Hepatocyte (in vitro differentiated cells): ENCODE measurements at regions not wholly inside any gene's neighbourhood (a gene's known extent, or its start where the extent isn't known, plus 50 kb on each side); places are given as distances from the start of the nearest gene placed in this dataset.

ENCODE experiments used
- DNase-seq: peaks from one replicate; pipeline ENCODE4 v3.0.0-alpha.2; 2016; ENCODE audit warnings: low spot score
- H2AFZ ChIP-seq: fragments of 200-600 bp; sonication (generic); 2 replicates; pipeline ENCODE4 v1.6.0; 2016; ENCODE audit warnings: antibody characterized with exemption, mild to moderate bottlenecking
- H3K27ac ChIP-seq: fragments of 200-600 bp; sonication (generic); 2 replicates; pipeline ENCODE4 v1.5.1; 2016; ENCODE audit warnings: mild to moderate bottlenecking
- H3K27me3 ChIP-seq: fragments of 200-600 bp; sonication (generic); 2 replicates; pipeline ENCODE4 v1.6.1; 2016
- H3K36me3 ChIP-seq: fragments of 200-600 bp; sonication (generic); replicated peaks from 2 replicates; pipeline ENCODE4 v1.5.1; 2016; ENCODE audit warnings: low read depth; ENCODE audit not compliant: insufficient read depth
- H3K4me1 ChIP-seq: fragments of 200-600 bp; sonication (generic); 2 replicates; pipeline ENCODE4 v1.5.1; 2016; ENCODE audit warnings: mild to moderate bottlenecking, moderate library complexity; ENCODE audit not compliant: insufficient read depth
- H3K4me2 ChIP-seq: fragments of 200-600 bp; sonication (generic); 2 replicates; pipeline ENCODE4 v1.6.0; 2016
- H3K4me3 ChIP-seq: fragments of 200-600 bp; sonication (generic); 2 replicates; pipeline ENCODE4 v1.5.1; 2016; ENCODE audit warnings: mild to moderate bottlenecking
- H3K79me2 ChIP-seq: fragments of 200-600 bp; sonication (generic); 2 replicates; pipeline ENCODE4 v1.6.0; 2017; ENCODE audit warnings: mild to moderate bottlenecking
- H3K9me2 ChIP-seq: fragments of 200-600 bp; sonication (generic); replicated peaks from 2 replicates; pipeline ENCODE4 v1.6.0; 2017; ENCODE audit warnings: mild to moderate bottlenecking; ENCODE audit not compliant: insufficient read depth
- H3K9me3 ChIP-seq: fragments of 200-600 bp; sonication (generic); 2 replicates; pipeline ENCODE4 v1.5.1; 2016; ENCODE audit warnings: low read depth, mild to moderate bottlenecking
- H4K20me1 ChIP-seq: fragments of 200-600 bp; sonication (generic); 2 replicates; pipeline ENCODE4 v1.6.0; 2016; ENCODE audit warnings: mild to moderate bottlenecking; ENCODE audit not compliant: insufficient read depth, poor library complexity, severe bottlenecking
- EZH2 ChIP-seq: fragments of 200-600 bp; sonication (generic); IDR thresholded peaks from 2 replicates; pipeline ENCODE4 v1.6.1; 2016; ENCODE audit warnings: antibody characterized with exemption, mild to moderate bottlenecking, borderline replicate concordance
- EZH2phosphoT487 ChIP-seq: fragments of 200-600 bp; sonication (generic); IDR thresholded peaks from one replicate; pipeline ENCODE4 v1.6.1; 2018; ENCODE audit warnings: antibody characterized with exemption, mild to moderate bottlenecking, low read depth, moderate library complexity; ENCODE audit not compliant: unreplicated experiment, severe bottlenecking
- WGBS: methylation state at CpG from one replicate; pipeline ENCODE4 v1.1.6; 2016; ENCODE audit warnings: low lambda C conversion rate; ENCODE audit errors: missing lambda C conversion rate; 5-methylcytosine and 5-hydroxymethylcytosine counted together
- TF ChIP-seq, protein P1 (sequence below): fragments of 200-600 bp; sonication (generic); IDR thresholded peaks from 2 replicates; pipeline ENCODE4 v1.5.1; 2016; ENCODE audit warnings: antibody characterized with exemption, mild to moderate bottlenecking; ENCODE audit not compliant: poor library complexity

DNA sequence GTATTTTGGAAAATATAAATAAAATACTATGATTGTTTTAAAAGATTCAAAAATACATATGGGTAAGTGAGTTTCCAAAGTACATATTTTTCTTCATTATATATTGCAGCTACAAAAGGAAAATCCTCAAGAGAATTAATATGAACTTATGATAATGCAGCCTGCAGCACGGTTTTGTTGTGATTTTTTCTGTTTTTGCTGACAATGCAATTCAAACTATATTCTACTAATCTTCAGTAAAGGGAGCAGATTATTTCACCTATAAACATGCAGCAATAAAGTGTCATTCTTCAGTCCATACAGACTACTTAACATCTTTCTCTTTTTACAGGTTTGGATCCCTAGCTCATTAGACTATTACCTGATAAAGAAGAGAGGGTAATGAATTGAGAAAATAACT is 582.1 kb upstream of the MGAT4C start:
- Histone ChIP-seq H3K36me3 (no peaks in the 10 kb centered on the region), H3K9me3 (no peaks in the 10 kb centered on the region), H2AFZ (no peak overlapping the region), H3K27me3 (no peaks in the 10 kb centered on the region), H3K9me2 (no peaks in the 10 kb centered on the region), H3K4me1 (no peaks in the 10 kb centered on the region), H3K79me2 (no peaks in the 10 kb centered on the region), H3K27ac (no peak overlapping the region), H3K4me2 (no peak overlapping the region), H3K4me3 (no peak overlapping the region), H4K20me1 (no peaks in the 10 kb centered on the region)
- DNase-seq, result no peak
- TF ChIP-seq EZH2 (no peak), EZH2phosphoT487 (no peak)
- 67% methylated on average over 1 of the region's 1 CpG for WGBS

DNA sequence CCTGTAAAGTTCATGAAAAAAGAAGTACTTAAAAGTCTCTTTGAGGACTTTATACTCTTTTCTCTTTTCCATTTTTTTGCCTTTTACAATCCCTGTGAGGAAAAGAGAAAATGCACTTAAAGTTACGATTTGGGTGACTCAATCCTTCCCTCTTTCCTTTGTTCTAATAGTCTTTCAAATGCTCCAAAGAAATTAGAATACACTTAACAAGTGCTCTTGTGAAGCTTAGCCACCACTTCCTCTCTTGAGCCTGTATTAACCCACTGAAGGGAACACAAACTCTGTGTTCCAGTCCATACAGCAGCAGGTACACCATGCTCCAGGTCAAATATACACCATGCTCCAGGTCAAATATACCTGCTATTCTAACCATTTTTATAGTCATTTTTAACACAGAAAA is 581.1 kb upstream of the MGAT4C start:
- Histone ChIP-seq H3K9me2 (no peaks in the 10 kb centered on the region), H3K79me2 (no peaks in the 10 kb centered on the region), H3K4me2 (no peak overlapping the region), H3K36me3 (no peaks in the 10 kb centered on the region), H3K27ac (no peak overlapping the region), H3K9me3 (no peaks in the 10 kb centered on the region), H3K27me3 (no peaks in the 10 kb centered on the region), H3K4me1 (no peaks in the 10 kb centered on the region), H3K4me3 (no peak overlapping the region), H2AFZ (no peak overlapping the region), H4K20me1 (no peaks in the 10 kb centered on the region)
- DNase-seq, result no peak
- TF ChIP-seq EZH2phosphoT487, result no peak
- TF ChIP-seq, protein P1, sequence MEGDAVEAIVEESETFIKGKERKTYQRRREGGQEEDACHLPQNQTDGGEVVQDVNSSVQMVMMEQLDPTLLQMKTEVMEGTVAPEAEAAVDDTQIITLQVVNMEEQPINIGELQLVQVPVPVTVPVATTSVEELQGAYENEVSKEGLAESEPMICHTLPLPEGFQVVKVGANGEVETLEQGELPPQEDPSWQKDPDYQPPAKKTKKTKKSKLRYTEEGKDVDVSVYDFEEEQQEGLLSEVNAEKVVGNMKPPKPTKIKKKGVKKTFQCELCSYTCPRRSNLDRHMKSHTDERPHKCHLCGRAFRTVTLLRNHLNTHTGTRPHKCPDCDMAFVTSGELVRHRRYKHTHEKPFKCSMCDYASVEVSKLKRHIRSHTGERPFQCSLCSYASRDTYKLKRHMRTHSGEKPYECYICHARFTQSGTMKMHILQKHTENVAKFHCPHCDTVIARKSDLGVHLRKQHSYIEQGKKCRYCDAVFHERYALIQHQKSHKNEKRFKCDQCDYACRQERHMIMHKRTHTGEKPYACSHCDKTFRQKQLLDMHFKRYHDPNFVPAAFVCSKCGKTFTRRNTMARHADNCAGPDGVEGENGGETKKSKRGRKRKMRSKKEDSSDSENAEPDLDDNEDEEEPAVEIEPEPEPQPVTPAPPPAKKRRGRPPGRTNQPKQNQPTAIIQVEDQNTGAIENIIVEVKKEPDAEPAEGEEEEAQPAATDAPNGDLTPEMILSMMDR, result no peak
- no peak for TF ChIP-seq EZH2
- 59% methylated on average over 1 of the region's 1 CpG for WGBS

DNA sequence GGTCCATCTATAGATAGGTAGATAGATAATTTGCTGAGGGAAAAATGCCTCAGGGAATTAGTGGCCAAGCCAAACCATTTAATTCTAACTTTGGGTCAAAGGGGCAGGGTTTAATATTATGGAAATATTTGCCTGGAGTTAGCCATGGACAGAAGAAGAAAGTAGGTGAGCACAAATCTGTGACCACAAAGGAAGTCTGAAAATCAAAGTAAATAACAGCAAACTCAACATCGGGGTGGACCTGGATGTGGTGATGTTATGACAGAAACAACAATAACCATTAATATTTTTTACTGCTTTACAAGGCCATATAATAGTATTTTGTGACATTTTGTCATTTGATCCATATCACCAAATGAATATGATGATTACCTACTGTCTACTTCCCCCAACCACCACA is 578.0 kb upstream of the MGAT4C start:
- TF ChIP-seq, protein P1, result no peak
- TF ChIP-seq EZH2 (no peak), EZH2phosphoT487 (no peak)
- Histone ChIP-seq H3K36me3 (no peaks in the 10 kb centered on the region), H3K4me2 (no peak overlapping the region), H3K27ac (no peak overlapping the region), H3K79me2 (no peaks in the 10 kb centered on the region), H4K20me1 (no peaks in the 10 kb centered on the region), H3K27me3 (no peaks in the 10 kb centered on the region), H3K4me1 (no peaks in the 10 kb centered on the region), H3K9me2 (no peaks in the 10 kb centered on the region), H3K4me3 (no peak overlapping the region), H2AFZ (no peak overlapping the region), H3K9me3 (no peaks in the 10 kb centered on the region)
- 92% methylated on average over 1 of the region's 1 CpG for WGBS
- no peak for DNase-seq

DNA sequence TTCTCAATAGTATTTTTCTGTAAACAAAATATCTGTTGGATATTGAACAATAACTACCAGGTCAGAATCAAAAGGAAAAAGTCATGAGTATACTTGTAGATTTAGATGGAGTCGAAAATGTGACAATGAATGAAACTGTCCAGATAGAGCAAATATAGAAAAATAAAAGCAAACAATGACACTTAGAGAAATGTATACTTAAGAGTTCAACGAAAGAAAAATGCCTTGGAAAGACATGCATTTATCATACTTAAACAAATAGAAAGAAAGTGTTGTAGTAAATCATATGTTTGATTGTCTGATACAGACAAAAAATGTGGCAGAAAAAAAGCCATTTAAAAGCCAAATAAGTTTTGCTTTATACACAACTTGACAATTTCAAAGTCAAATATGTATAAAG is 571.2 kb upstream of the MGAT4C start:
- no peaks in the 10 kb centered on the region for H3K9me3 ChIP-seq
- H4K20me1 ChIP-seq, result no peaks in the 10 kb centered on the region
- no peaks in the 10 kb centered on the region for H3K27me3 ChIP-seq
- H3K9me2 ChIP-seq, result no peaks in the 10 kb centered on the region
- no peaks in the 10 kb centered on the region for H3K4me1 ChIP-seq
- no peak overlapping the region for H3K4me2 ChIP-seq
- no peak overlapping the region for H3K27ac ChIP-seq
- TF ChIP-seq EZH2phosphoT487 (no peak), EZH2 (no peak)
- TF ChIP-seq, protein P1, result no peak
- H2AFZ ChIP-seq, result no peak overlapping the region
- no peaks in the 10 kb centered on the region for H3K36me3 ChIP-seq
- H3K79me2 ChIP-seq, result no peaks in the 10 kb centered on the region
- 81% methylated on average over 2 of the region's 2 CpGs for WGBS
- H3K4me3 ChIP-seq, result no peak overlapping the region
- DNase-seq, result no peak
